Astrocyte (in vitro differentiated cells and primary cell): ENCODE measurements at regions not wholly inside any gene's neighbourhood (a gene's known extent, or its start where the extent isn't known, plus 50 kb on each side); places are given as distances from the start of the nearest gene placed in this dataset.

ENCODE experiments used
- EZH2 ChIP-seq: IDR thresholded peaks from 2 replicates; pipeline ENCODE4 v1.6.1; 2012; ENCODE audit warnings: mild to moderate bottlenecking, low read length, inconsistent platforms; ENCODE audit not compliant: insufficient read depth
- TF ChIP-seq, protein P1 (sequence below): IDR thresholded peaks from 2 replicates; pipeline ENCODE4 v1.5.1; 2011; ENCODE audit warnings: low read depth, mild to moderate bottlenecking, inconsistent platforms, low read length, moderate library complexity; ENCODE audit not compliant: insufficient read depth

DNA sequence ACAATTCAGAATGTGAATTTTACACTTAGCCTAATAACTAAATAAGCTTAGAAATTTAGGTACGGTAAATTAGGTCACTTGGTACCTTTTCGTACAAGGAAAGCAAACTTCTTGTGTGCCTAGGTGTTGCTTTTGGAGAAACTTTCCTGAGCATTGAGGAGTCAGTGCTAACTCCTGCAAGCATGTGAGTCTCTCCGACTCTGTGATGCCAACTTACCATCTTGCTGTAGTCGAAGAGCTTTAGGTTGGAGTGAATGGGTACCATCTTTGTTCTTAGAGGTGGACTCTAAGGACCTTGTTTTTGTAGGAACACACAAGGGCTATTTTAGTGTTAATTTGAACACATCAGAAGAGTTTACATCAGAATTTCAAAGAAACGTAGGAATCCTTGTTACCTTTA lies 688.9 kb downstream of the USP25 start:
- TF ChIP-seq, protein P1, sequence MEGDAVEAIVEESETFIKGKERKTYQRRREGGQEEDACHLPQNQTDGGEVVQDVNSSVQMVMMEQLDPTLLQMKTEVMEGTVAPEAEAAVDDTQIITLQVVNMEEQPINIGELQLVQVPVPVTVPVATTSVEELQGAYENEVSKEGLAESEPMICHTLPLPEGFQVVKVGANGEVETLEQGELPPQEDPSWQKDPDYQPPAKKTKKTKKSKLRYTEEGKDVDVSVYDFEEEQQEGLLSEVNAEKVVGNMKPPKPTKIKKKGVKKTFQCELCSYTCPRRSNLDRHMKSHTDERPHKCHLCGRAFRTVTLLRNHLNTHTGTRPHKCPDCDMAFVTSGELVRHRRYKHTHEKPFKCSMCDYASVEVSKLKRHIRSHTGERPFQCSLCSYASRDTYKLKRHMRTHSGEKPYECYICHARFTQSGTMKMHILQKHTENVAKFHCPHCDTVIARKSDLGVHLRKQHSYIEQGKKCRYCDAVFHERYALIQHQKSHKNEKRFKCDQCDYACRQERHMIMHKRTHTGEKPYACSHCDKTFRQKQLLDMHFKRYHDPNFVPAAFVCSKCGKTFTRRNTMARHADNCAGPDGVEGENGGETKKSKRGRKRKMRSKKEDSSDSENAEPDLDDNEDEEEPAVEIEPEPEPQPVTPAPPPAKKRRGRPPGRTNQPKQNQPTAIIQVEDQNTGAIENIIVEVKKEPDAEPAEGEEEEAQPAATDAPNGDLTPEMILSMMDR: no peak
- no peak for TF ChIP-seq EZH2
